ENCODE measurements at regions not wholly inside any gene's neighbourhood (a gene's known extent, or its start where the extent isn't known, plus 50 kb on each side); places are given as distances from the start of the nearest gene placed in this dataset.

DNA sequence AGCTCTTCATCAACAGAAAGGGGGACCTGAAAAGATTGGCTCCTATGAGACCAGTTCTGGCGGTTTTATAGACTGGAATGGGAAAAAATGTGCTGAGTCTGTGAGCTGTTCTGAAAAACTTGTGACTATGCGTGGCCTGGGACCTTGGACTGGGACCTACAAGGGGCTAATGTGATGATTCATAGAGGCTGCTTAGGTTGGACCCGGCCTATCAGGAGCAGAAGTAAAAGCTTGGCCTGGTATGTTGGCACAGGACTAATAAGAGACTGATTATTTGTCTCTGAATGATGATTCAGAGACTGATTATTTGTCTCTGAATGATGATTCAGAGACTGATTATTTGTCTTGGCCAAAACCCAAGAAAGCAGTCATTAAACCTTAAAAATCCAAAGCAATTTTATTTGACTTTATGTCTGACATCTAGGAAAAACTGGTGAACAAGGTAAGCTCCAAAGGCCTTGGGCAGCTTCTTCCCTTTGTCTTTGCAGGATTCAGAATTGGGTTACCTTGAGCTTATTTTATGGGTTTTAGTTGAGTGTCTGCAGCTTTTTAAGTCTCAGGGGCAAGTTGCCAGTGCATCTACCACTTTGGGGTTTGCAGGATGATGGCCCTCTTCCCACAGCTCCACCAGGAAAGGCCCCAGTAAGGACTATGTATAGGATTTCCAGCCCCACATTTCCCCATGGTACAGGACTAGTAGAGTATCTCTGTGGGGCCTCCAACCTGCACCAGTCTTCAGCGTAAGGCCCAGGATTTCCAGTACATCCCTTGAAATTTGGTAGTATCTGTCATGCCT is 390.3 kb downstream of the KDM5D start:
- no peak for DNase-seq

DNA sequence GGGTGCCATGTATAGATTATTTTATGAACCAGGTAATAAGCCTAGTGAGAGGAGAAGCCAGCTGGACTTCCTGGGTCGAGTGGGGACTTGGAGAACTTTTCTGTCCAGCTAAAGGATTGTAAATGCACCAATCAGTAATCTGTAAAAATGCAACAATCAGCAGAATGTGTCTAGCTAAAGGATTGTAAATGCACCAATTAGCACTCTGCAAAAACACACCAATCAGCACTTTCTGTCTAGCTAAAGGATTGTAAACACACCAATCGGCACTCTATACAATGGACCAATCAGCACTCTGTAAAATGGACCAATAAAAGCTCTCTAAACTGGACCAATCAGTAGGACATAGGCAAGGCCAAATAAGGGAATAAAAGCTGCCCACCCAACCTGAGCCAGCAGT is 392.9 kb downstream of the KDM5D start:
- no peak for DNase-seq

GRCh38 chrY:19321701-19322100 is 422.8 kb downstream of the KDM5D start:
- DNase-seq, result no peak

DNA sequence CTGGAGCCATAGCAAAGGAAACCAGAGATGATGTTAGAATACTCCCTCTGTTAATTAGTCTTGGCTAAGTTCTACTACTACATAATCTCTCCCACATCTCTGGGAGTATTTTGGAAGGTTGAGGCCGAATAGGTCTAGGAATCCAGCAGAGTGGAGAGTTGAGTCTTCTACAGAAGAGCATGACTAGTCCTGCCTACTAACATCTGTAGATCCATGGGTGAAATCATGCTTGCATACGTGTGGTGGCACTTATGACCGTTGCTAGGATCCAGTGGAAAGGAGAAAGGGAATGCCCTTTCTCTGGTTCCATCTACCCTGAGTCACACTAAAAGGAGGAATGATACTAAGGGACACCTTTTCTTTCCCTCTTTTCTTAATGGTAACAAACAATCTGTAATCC is 425.4 kb downstream of the KDM5D start:
- DNase-seq, result no peak

GRCh38 chrY:19317271-19317987 is 427.1 kb downstream of the KDM5D start:
- no peak for DNase-seq

GRCh38 chrY:19307627-19308026 is 436.9 kb downstream of the KDM5D start:
- no peak for DNase-seq

GRCh38 chrY:19303136-19303535 is 441.4 kb downstream of the KDM5D start:
- no peak for DNase-seq

DNA sequence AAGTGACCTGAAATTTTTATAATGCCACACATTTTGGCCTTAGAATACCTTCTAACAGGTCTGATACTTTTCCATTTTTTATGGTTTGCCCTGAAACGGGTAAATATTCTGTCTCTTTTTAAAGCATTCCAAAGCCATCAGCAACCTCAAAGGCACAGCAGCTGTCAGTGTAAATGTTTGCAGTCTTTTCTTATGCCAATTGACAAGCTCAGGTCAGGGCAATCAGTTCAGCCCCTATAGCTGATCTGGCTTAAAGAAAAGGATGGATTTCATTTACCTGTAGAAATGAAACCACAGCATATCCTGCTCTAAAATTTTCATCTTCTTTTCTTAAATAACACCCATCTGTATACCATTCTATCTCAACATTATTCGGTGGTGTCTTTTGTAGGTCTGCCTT is 453.6 kb downstream of the KDM5D start:
- no peak for DNase-seq

GRCh38 chrY:19274076-19274475 is 470.4 kb downstream of the KDM5D start:
- DNase-seq, result no peak

GRCh38 chrY:19268331-19268730 is 476.2 kb downstream of the KDM5D start:
- no peak for DNase-seq

GRCh38 chrY:19265404-19265803 is 479.1 kb downstream of the KDM5D start:
- no peak for DNase-seq

DNA sequence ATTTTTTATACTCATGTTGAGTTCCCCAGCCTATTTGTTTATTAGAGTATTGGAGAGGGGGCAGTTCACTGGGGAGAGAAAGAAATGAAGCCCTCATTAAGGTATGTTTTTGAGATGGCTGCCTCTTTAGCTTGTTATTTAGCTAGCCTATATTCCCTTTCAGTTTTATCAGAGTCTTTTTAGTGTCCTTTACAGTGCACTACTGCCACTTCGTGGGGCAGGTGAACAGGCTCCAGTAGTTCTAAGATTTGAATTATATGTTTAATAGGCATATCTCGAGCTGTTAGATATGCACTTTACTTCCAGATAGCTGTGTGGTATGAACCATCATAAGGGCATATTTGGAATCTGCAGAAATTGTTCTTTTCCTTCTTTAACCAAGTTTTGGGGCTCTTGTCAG is 482.2 kb downstream of the KDM5D start:
- no peak for DNase-seq

- no peak for DNase-seq
These were observed 458.9 kb upstream of the HSFY2 start for GRCh38 chrY:19232276-19232994.

DNA sequence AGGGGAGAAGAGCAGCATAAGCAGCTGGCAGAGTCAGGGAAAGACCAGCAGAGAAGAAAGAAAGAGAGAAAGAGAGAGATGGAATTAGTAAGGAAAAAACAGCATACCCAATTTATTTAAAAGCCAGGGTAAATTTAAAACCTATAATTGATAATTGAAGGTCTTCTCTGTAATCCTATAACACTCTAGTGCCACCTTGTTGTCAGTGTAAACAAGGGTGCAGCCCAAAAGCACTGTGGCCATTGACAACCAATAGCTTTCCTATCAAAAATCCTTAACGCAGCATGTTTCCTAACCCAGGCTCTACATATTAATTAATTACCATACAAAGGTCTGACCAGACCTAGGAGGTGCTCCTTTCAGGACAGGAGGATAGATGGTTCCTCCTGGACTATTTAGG is 447.2 kb upstream of the HSFY2 start:
- DNase-seq, result no peak

GRCh38 chrY:19208915-19209314 is 435.4 kb upstream of the HSFY2 start:
- DNase-seq, result no peak

DNA sequence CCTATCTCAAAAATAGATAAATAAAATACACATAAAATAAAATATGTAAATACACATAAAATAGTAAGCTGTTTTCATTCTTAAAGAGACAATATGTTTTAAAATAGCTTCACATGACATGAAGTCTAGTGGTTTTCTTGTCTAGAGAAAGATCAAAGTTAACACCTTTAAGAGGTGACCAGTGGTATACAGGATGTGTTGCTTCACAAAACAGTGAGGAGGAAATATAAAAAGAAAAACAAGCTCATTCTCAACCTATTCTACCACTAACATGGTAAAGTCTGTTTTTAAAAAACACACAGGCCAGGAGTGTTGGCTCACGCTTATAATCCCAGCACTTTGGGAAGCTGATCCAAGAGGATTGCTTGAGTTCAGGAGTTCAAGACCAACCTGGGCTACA is 433.5 kb upstream of the HSFY2 start:
- no peak for DNase-seq

DNA sequence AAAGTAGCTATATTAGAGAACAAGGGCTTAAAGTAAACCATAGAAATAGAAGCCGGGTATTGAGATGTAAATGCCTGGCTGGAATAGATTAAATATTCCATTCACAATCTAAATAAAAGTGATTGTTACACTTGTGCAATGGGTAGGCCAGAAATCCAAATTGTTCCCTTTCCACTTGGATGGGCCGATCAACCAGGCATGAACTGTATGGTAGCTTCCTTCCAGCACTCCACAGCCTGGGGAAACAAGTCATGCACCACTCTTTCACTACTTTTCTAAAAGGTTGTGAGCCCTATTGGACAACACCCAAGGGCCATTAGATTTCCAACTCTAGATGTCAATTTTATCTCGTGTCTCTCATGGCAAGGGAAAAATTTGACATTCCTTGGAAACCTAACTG is 407.3 kb upstream of the HSFY2 start:
- DNase-seq, result no peak

- no peak for DNase-seq
These were observed 394.6 kb upstream of the HSFY2 start for GRCh38 chrY:19168202-19168565.

GRCh38 chrY:19167319-19168201 is 394.0 kb upstream of the HSFY2 start:
- DNase-seq, result no peak

GRCh38 chrY:19148783-19149182 is 375.2 kb upstream of the HSFY2 start:
- DNase-seq, result no peak

DNA sequence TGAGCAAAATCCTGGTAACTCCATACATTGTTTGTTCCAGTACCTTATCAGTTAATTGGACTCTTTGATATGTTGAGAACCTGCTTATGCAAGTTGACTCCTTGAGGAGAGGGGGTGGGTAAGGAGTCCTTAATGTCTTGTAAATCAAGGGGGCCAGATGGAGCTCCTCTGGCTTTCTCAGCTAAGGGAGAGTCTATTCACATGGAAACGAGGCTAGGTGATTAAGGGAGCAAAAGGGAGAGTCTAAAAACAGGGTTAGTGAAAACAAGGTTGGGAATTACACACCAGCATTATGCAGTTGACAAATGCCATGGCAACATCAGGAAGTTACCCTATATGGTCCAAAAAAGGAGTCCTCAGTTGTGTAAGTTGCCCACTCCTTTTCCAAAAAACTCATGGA is 372.8 kb upstream of the HSFY2 start:
- DNase-seq, result no peak

- DNase-seq, result no peak
These were observed 368.6 kb upstream of the HSFY2 start for GRCh38 chrY:19142093-19142492.
